Trophoblast cell (in vitro differentiated cells and primary cell): ENCODE measurements at regions not wholly inside any gene's neighbourhood (a gene's known extent, or its start where the extent isn't known, plus 50 kb on each side); places are given as distances from the start of the nearest gene placed in this dataset.

Source experiments
- DNase-seq, 2 donors: peaks; one replicate each; pipeline ENCODE4 v3.0.0-alpha.2; 2016
- H2AFZ ChIP-seq: 2 replicates; pipeline ENCODE4 v1.6.1; 2013; ENCODE audit warnings: low read length, moderate library complexity, mild to moderate bottlenecking; ENCODE audit not compliant: insufficient read depth, poor library complexity
- H2AK5ac ChIP-seq: 2 replicates; pipeline ENCODE4 v1.6.1; 2013; ENCODE audit warnings: mild to moderate bottlenecking, low read length
- H2BK120ac ChIP-seq: 2 replicates; pipeline ENCODE4 v1.6.1; 2013; ENCODE audit warnings: low read length, mild to moderate bottlenecking, moderate library complexity; ENCODE audit not compliant: insufficient read depth, poor library complexity
- H2BK12ac ChIP-seq: 2 replicates; pipeline ENCODE4 v1.6.1; 2013; ENCODE audit warnings: mild to moderate bottlenecking, low read length, moderate library complexity
- H2BK5ac ChIP-seq: 2 replicates; pipeline ENCODE4 v1.6.1; 2013; ENCODE audit warnings: low read length, low read depth, moderate library complexity, mild to moderate bottlenecking; ENCODE audit not compliant: poor library complexity
- H3K14ac ChIP-seq: 2 replicates; pipeline ENCODE4 v1.6.1; 2013; ENCODE audit warnings: mild to moderate bottlenecking, low read length
- H3K18ac ChIP-seq: 2 replicates; pipeline ENCODE4 v1.6.1; 2013; ENCODE audit warnings: mild to moderate bottlenecking, low read length
- H3K23ac ChIP-seq: 2 replicates; pipeline ENCODE4 v1.6.1; 2013; ENCODE audit warnings: low read length
- H3K27ac ChIP-seq: 2 replicates; pipeline ENCODE4 v1.5.1; 2013; ENCODE audit warnings: low read depth, mild to moderate bottlenecking, inconsistent platforms, low read length, moderate library complexity
- H3K27me3 ChIP-seq: 2 replicates; pipeline ENCODE4 v1.6.1; 2013; ENCODE audit warnings: inconsistent platforms, mild to moderate bottlenecking, low read length, moderate library complexity; ENCODE audit not compliant: insufficient read depth
- H3K36me3 ChIP-seq, 2 experiments: 1 replicate in 1 of 2; 2 replicates in 1 of 2; pipeline ENCODE4 v1.6.1; 2013; ENCODE audit warnings: low read length in 2 of 2, mild to moderate bottlenecking in 2 of 2, moderate library complexity in 1 of 2; ENCODE audit not compliant: insufficient read depth in 2 of 2, control insufficient read depth in 1 of 2
- H3K4ac ChIP-seq: 2 replicates; pipeline ENCODE4 v1.6.1; 2013; ENCODE audit warnings: low read depth, mild to moderate bottlenecking, low read length, moderate library complexity
- H3K4me1 ChIP-seq, 2 experiments: 1 replicate in 1 of 2; 2 replicates in 1 of 2; pipeline ENCODE4 v1.6.1; 2013; ENCODE audit warnings: low read length in 2 of 2, mild to moderate bottlenecking in 2 of 2, moderate library complexity in 1 of 2; ENCODE audit not compliant: insufficient read depth in 2 of 2, control insufficient read depth in 1 of 2
- H3K4me2 ChIP-seq: 2 replicates; pipeline ENCODE4 v1.6.1; 2013; ENCODE audit warnings: inconsistent platforms, mild to moderate bottlenecking, low read length, moderate library complexity
- H3K4me3 ChIP-seq: 2 replicates; pipeline ENCODE4 v1.5.1; 2013; ENCODE audit warnings: mild to moderate bottlenecking, low read depth, low read length, inconsistent platforms
- H3K79me1 ChIP-seq: one replicate; pipeline ENCODE4 v1.6.1; 2013; ENCODE audit warnings: low read length
- H3K79me2 ChIP-seq: 2 replicates; pipeline ENCODE4 v1.6.1; 2013; ENCODE audit warnings: low read length, mild to moderate bottlenecking; ENCODE audit not compliant: control insufficient read depth, insufficient read depth, poor library complexity
- H3K9ac ChIP-seq: 2 replicates; pipeline ENCODE4 v1.6.1; 2013; ENCODE audit warnings: mild to moderate bottlenecking, low read length
- H3K9me3 ChIP-seq: 2 replicates; pipeline ENCODE4 v1.6.1; 2013; ENCODE audit warnings: low read depth, mild to moderate bottlenecking, control low read depth, inconsistent platforms, low read length; ENCODE audit not compliant: insufficient read depth
- H4K12ac ChIP-seq: 2 replicates; pipeline ENCODE4 v1.6.1; 2013; ENCODE audit warnings: low read depth, mild to moderate bottlenecking, low read length, moderate library complexity
- H4K8ac ChIP-seq: 2 replicates; pipeline ENCODE4 v1.6.1; 2013; ENCODE audit warnings: low read depth, mild to moderate bottlenecking, low read length, moderate library complexity
- H4K91ac ChIP-seq: one replicate; pipeline ENCODE4 v1.6.1; 2013; ENCODE audit warnings: low read depth, mild to moderate bottlenecking, low read length, moderate library complexity
- WGBS: extraction: QIAGEN DNeasy Blood & Tissue Kit; methylation state at CpG from one replicate; pipeline ENCODE4 v1.1.7; 2013; ENCODE audit warnings: missing lambda C conversion rate; ENCODE audit not compliant: insufficient read length, insufficient coverage; ENCODE audit errors: extremely low coverage; 5-methylcytosine and 5-hydroxymethylcytosine counted together

DNA sequence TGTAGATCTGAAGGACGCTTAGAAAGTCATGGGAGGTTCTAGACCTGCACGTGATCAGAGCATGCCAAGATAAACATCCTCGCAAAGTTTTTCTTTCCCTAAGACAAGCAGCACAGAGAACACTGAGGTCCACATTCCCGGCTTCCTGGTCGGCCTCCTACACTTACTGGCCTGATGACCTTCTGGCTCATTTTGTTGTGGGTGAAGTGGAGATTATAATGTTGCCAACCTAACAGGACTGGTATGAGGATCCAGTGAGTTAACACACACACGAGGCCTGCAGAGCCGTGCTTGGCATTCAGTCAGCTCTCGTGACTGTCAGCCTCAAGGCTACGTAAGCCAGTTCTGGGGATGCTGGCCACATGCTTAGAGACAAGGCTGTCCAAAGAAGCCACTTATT lies 186.0 kb downstream of the TENT4A start:
- WGBS: no CpG with 5 or more reads among the region's 9 CpGs

DNA sequence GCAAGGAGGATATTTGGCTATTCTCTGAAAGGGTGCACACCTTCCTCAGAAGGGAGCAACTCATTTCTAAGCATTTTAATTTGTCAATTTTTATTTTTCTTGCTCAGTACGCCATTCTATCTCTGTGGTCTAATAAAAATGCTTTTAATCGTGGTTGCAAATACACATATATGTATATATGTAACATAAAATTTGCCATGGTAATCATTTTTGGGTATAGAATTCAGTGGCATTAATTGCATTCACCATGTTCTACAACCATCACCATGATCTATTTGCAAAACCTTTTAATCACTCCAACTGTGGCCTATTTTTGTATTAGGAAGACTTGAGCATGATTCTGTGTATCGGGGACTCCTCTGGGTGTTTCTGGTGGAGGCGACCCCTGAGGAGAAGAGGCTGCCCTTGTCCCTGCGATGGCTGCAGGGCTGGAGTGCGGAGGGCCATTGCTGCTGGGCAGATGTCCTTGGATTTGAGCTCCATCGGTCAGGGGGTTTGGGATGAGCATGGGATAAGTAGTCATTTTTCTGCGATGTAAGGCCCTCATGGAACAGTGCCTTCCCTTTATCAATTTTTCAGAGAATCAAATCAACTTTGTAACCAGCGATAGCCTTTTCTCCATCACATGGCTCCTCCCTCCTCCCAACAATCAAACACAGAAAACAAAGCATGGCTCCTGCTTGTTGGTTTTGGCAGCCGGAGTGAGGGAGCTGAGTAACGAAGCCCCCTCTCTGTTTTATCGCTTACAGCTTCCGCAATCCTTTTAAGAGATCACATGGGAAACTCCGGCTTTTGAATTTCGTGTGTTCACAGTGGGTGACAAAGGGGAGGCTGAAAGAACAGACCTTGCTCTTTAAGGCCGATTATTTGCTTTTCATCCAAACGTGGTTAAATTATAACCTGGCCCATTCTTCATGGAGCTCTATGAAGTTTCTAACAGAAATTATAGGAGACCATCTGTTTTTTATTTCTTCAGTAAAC lies 187.3 kb downstream of the TENT4A start:
- Histone ChIP-seq H3K27ac (no peak overlapping the region), H2BK12ac (no peak overlapping the region), H4K12ac (no peak overlapping the region), H3K79me2 (no peaks in the 10 kb centered on the region), H3K23ac (no peak overlapping the region), H3K4ac (no peak overlapping the region), H2BK5ac (no peak overlapping the region), H3K9ac (no peak overlapping the region), H3K36me3 (no peaks in the 10 kb centered on the region), H3K4me2 (no peak overlapping the region), H2BK120ac (no peak overlapping the region), H3K79me1 (no peaks in the 10 kb centered on the region), H3K4me1 (no peaks in the 10 kb centered on the region), H4K91ac (no peak overlapping the region), H3K18ac (no peak overlapping the region), H2AK5ac (no peak overlapping the region), H3K27me3 (no peaks in the 10 kb centered on the region), H2AFZ (no peak overlapping the region), H3K9me3 (peaks cover 5% of the 10 kb centered on the region), H3K4me3 (no peak overlapping the region), H3K14ac (no peak overlapping the region), H4K8ac (no peak overlapping the region)
- WGBS: no CpG with 5 or more reads among the region's 17 CpGs
- DNase-seq: no peak

More for the DNA sequence above, 186.0 kb downstream of the TENT4A start:
- Histone ChIP-seq H3K79me2 (no peaks in the 10 kb centered on the region), H3K4me2 (no peak overlapping the region), H2BK120ac (no peak overlapping the region), H4K91ac (no peak overlapping the region), H3K36me3 (no peaks in the 10 kb centered on the region), H4K12ac (no peak overlapping the region), H4K8ac (no peak overlapping the region), H3K9me3 (peaks cover 5% of the 10 kb centered on the region), H3K79me1 (no peaks in the 10 kb centered on the region), H3K4ac (no peak overlapping the region), H3K27ac (no peak overlapping the region), H2AK5ac (no peak overlapping the region), H3K4me1 (no peaks in the 10 kb centered on the region), H3K4me3 (no peak overlapping the region), H2BK12ac (no peak overlapping the region), H3K23ac (no peak overlapping the region), H3K9ac (no peak overlapping the region), H3K18ac (no peak overlapping the region), H2BK5ac (no peak overlapping the region), H3K27me3 (no peaks in the 10 kb centered on the region), H3K14ac (no peak overlapping the region), H2AFZ (no peak overlapping the region)
- DNase-seq: no peak

DNA sequence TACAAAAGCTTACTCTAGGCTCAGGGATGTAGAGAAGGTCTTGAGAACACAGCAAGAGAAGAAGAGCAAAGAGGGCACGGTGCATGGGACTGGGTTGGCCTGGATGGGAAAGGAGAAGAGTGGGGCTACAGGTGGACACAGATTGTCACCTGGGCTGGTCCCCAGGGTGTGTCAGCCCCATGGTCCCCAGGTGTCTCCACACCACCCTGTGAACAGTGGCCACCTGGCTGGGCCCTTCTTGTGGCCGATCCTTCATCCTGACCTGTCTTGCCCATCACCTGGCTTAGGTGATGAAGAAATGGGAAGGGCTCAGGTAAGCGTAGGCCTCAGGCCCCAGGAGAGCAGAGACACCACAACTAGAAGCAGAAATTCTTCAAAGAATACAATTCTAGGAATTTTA lies 188.9 kb downstream of the TENT4A start:
- no peak overlapping the region for H3K14ac ChIP-seq
- no peak overlapping the region for H2AFZ ChIP-seq
- H3K4me2 ChIP-seq: no peak overlapping the region
- H4K91ac ChIP-seq: no peak overlapping the region
- no peaks in the 10 kb centered on the region for H3K79me1 ChIP-seq
- H3K79me2 ChIP-seq: no peaks in the 10 kb centered on the region
- no peak overlapping the region for H4K12ac ChIP-seq
- no peak overlapping the region for H3K18ac ChIP-seq
- H3K4ac ChIP-seq: no peak overlapping the region
- H3K9me3 ChIP-seq: peaks cover 5% of the 10 kb centered on the region
- H3K4me3 ChIP-seq: no peak overlapping the region
- no CpG with 5 or more reads among the region's 3 CpGs for WGBS
- H2BK120ac ChIP-seq: no peak overlapping the region
- H3K4me1 ChIP-seq: no peaks in the 10 kb centered on the region
- H3K23ac ChIP-seq: no peak overlapping the region
- no peak overlapping the region for H3K27ac ChIP-seq
- H2AK5ac ChIP-seq: no peak overlapping the region
- no peak for DNase-seq
- H3K27me3 ChIP-seq: no peaks in the 10 kb centered on the region
- H2BK12ac ChIP-seq: no peak overlapping the region
- H2BK5ac ChIP-seq: no peak overlapping the region
- H4K8ac ChIP-seq: no peak overlapping the region
- H3K9ac ChIP-seq: no peak overlapping the region
- no peaks in the 10 kb centered on the region for H3K36me3 ChIP-seq

DNA sequence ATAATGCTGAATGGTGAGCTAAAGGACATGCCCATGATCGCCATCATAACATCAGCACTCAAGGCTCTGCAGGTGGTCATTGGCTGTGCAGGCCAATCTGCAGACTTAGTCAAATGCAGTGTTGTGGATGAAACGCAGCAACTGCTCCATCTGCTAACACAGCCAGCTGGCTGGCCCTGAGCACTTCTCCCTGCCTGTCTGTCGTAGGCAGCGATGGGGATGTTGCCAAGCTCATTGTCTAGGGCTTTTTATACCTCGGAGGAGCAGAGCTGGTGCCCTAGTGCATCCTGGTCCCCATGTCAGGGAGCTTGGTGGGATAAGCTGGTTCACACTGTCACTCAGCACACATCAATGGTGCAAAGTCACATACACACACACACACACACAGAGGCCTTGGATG lies 189.4 kb downstream of the TENT4A start:
- no peaks in the 10 kb centered on the region for H3K27me3 ChIP-seq
- no peak overlapping the region for H2BK12ac ChIP-seq
- no peak overlapping the region for H3K14ac ChIP-seq
- no peaks in the 10 kb centered on the region for H3K79me2 ChIP-seq
- no peak overlapping the region for H2BK120ac ChIP-seq
- no peak overlapping the region for H4K12ac ChIP-seq
- no peak overlapping the region for H3K9ac ChIP-seq
- H3K4ac ChIP-seq: no peak overlapping the region
- H2AFZ ChIP-seq: no peak overlapping the region
- no peak for DNase-seq
- H3K79me1 ChIP-seq: no peaks in the 10 kb centered on the region
- peaks cover 5% of the 10 kb centered on the region for H3K9me3 ChIP-seq
- H3K18ac ChIP-seq: no peak overlapping the region
- WGBS: no CpG with 5 or more reads among the region's 5 CpGs
- H3K4me1 ChIP-seq: no peaks in the 10 kb centered on the region
- H3K4me2 ChIP-seq: no peak overlapping the region
- no peak overlapping the region for H3K4me3 ChIP-seq
- no peak overlapping the region for H2AK5ac ChIP-seq
- H3K36me3 ChIP-seq: no peaks in the 10 kb centered on the region
- H4K8ac ChIP-seq: no peak overlapping the region
- H3K23ac ChIP-seq: no peak overlapping the region
- no peak overlapping the region for H4K91ac ChIP-seq
- H3K27ac ChIP-seq: no peak overlapping the region
- no peak overlapping the region for H2BK5ac ChIP-seq
